SJCRH30 (cell line): ENCODE measurements at regions not wholly inside any gene's neighbourhood (a gene's known extent, or its start where the extent isn't known, plus 50 kb on each side); places are given as distances from the start of the nearest gene placed in this dataset.

Source experiments
- DNase-seq, 2 experiments: peaks; one replicate each; pipeline ENCODE4 v3.0.0-alpha.2; 2015 to 2020
- H3K27ac ChIP-seq: fragments of 250-450 bp; sonication (Bioruptor Pico); 2 replicates; pipeline ENCODE4 v1.5.1; 2020; ENCODE audit warnings: mild to moderate bottlenecking, moderate library complexity
- H3K27me3 ChIP-seq: fragments of 250-450 bp; sonication (Bioruptor Pico); 2 replicates; pipeline ENCODE4 v1.5.1; 2020; ENCODE audit warnings: mild to moderate bottlenecking, moderate library complexity
- H3K36me3 ChIP-seq: fragments of 250-450 bp; sonication (Bioruptor Pico); 2 replicates; pipeline ENCODE4 v1.5.1; 2020; ENCODE audit warnings: mild to moderate bottlenecking, moderate library complexity
- H3K4me1 ChIP-seq: fragments of 250-450 bp; sonication (Bioruptor Pico); 2 replicates; pipeline ENCODE4 v1.5.1; 2020; ENCODE audit warnings: mild to moderate bottlenecking, moderate library complexity
- H3K4me3 ChIP-seq: fragments of 250-450 bp; sonication (Bioruptor Pico); 2 replicates; pipeline ENCODE4 v1.5.1; 2020; ENCODE audit warnings: mild to moderate bottlenecking, moderate library complexity
- H3K9me3 ChIP-seq: fragments of 250-450 bp; sonication (Bioruptor Pico); replicated peaks from 2 replicates; pipeline ENCODE4 v1.5.1; 2020; ENCODE audit warnings: mild to moderate bottlenecking, moderate library complexity

- peak overlapping the region; percentile 13 for H3K4me3 ChIP-seq
- peak overlapping the region; percentile 96 for H3K27ac ChIP-seq
- no peaks in the 10 kb centered on the region for H3K27me3 ChIP-seq
- no peaks in the 10 kb centered on the region for H3K36me3 ChIP-seq
- H3K4me1 ChIP-seq: peaks cover 51% of the 10 kb centered on the region
- H3K9me3 ChIP-seq: no peaks in the 10 kb centered on the region
- DNase-seq: peak; percentile 97 to 99
Measured at GRCh38 chr2:16256601-16257321, 316.4 kb downstream of the MYCN start.

DNA sequence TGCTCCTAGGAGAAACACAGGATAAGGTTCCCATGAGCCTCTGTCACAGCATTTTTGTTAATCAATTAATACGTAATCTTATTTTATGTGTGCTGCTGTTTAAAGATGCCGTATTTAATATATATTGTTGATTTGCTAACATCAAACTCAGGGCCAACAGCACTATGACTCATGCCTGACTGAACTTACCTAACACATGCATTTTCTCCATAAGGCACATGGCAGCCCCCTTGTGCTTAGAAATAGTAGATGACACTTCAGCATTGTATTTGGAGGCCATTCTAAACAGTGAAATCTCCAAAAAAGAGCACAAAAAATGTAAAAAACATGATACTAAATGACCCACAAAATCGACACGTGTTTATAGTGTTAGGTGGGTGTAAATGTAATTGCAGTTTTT, 314.8 kb downstream of the MYCN start:
- H3K9me3 ChIP-seq: no peaks in the 10 kb centered on the region
- peaks cover 55% of the 10 kb centered on the region for H3K4me1 ChIP-seq
- DNase-seq: no peak
- no peaks in the 10 kb centered on the region for H3K36me3 ChIP-seq
- H3K4me3 ChIP-seq: no peak overlapping the region
- no peaks in the 10 kb centered on the region for H3K27me3 ChIP-seq
- no peak overlapping the region for H3K27ac ChIP-seq

DNA sequence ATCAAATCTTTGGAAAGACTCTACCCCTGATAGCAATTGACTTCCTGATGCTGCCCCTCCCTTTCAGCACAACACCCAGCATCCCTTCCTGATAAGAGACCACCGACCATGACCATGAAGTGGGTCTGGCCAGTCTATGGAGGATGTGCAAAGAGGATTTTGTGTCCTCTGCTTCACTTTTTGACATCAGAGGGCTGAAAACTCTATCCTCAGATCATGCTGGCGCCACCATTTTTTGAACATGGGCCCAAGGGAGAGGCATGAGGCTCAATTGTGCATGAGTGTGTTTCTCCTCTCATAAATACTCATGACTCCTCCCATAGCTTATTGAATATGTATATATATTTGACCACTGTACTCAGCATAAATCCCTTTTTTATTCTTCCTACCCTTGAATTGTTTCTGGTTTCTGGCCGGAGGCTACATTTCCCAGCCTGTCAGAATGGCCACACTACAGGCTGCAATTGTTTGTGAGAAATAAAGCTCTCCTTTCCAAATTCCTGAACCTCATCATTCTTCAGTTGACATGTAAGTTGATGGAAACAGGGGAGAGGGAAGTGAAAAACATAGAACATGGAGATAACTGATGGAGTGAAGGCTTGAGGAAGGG, 314.1 kb downstream of the MYCN start:
- Histone ChIP-seq H3K9me3 (no peaks in the 10 kb centered on the region), H3K27me3 (no peaks in the 10 kb centered on the region), H3K4me1 (peaks cover 49% of the 10 kb centered on the region), H3K27ac (no peak overlapping the region), H3K4me3 (no peak overlapping the region), H3K36me3 (no peaks in the 10 kb centered on the region)
- no peak for DNase-seq

DNA sequence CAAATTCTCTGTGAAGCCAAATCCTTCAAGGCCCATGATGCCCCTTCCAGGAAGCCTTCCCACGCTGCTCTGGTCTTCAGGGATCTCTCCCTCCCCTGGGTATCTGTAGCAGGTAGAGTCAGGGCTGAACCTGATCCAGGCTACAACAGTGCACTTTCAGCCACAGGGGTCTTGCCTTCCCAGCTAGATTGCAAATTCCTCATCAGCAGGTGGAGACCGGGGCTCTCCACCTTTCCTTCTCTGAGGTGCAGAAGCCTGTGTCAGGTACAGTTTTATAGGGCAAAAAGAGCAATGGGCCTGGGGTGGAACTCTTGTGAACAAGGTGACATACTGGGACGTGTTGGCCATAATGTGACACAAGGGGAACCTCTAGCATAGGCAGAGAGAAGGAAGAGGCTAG, 312.9 kb downstream of the MYCN start:
- no peaks in the 10 kb centered on the region for H3K36me3 ChIP-seq
- peaks cover 40% of the 10 kb centered on the region for H3K4me1 ChIP-seq
- DNase-seq: no peak
- no peak overlapping the region for H3K27ac ChIP-seq
- H3K9me3 ChIP-seq: no peaks in the 10 kb centered on the region
- no peaks in the 10 kb centered on the region for H3K27me3 ChIP-seq
- H3K4me3 ChIP-seq: no peak overlapping the region

DNA sequence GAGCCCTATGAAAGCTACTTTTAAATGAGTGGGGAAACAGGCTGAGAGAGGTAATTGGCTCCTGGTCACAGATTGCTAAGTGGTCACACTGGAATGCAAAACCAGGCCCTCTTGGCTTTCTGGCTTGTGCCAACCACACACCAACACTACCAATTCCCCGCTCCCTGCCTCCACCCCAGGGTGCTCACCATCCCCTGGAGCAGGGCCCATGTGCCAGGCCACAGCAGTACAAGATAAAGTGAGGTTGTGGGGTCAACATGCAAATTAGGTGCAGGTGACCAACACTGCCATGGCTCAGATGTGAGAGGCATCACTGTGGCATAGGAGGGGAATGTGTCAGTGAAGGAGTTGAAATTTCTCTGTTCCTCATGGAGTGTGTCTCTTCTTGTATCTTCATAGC, 312.5 kb downstream of the MYCN start:
- Histone ChIP-seq H3K4me3 (no peak overlapping the region), H3K4me1 (peaks cover 36% of the 10 kb centered on the region), H3K9me3 (no peaks in the 10 kb centered on the region), H3K36me3 (no peaks in the 10 kb centered on the region), H3K27me3 (no peaks in the 10 kb centered on the region), H3K27ac (no peak overlapping the region)
- DNase-seq: no peak

GRCh38 chr2:16252251-16252650, 311.9 kb downstream of the MYCN start:
- H3K4me1 ChIP-seq: peaks cover 30% of the 10 kb centered on the region
- no peak overlapping the region; the same call in 1 of the 2 replicates for H3K27ac ChIP-seq
- DNase-seq: no peak
- H3K27me3 ChIP-seq: no peaks in the 10 kb centered on the region
- H3K36me3 ChIP-seq: no peaks in the 10 kb centered on the region
- H3K9me3 ChIP-seq: no peaks in the 10 kb centered on the region
- H3K4me3 ChIP-seq: no peak overlapping the region

DNA sequence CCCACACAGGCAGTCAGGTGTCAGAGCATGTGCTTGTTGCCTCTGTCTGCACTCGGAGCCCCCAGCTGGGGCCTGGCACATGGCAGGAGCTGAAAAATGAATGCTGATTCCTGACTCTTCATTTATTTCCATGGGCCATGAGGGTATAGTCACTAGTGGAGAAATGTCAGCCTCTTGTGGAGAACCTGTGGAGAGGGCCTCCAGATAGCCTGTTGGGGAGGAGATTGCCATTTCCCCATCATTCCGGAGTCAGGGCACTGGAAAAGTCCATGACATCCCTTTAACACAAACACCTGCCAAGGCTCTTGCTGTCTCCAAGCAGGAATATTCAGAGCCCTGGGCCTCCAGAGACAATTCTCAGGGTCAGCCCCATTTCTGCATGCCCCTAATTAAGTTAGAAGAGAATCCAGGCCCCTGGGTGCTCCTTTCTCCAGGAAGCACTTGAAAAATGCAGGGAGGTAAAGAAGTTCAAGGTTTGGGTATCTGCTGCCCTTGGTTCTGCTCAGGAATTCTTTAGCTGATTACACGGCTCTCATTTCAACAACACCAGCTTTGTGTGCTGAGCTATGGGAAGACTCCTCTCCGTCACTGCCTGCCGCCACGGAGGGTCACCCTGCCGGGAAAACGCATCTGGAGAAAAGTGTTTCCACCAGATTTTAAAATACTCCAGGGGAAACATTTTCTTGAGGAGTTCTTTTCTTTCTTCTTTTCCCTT, 311.3 kb downstream of the MYCN start:
- H3K4me1 ChIP-seq: peaks cover 26% of the 10 kb centered on the region
- H3K9me3 ChIP-seq: no peaks in the 10 kb centered on the region
- DNase-seq: peak; percentile 47 to 68
- no peak overlapping the region; the same call in 1 of the 2 replicates for H3K27ac ChIP-seq
- H3K27me3 ChIP-seq: no peaks in the 10 kb centered on the region
- no peaks in the 10 kb centered on the region for H3K36me3 ChIP-seq
- no peak overlapping the region for H3K4me3 ChIP-seq

DNA sequence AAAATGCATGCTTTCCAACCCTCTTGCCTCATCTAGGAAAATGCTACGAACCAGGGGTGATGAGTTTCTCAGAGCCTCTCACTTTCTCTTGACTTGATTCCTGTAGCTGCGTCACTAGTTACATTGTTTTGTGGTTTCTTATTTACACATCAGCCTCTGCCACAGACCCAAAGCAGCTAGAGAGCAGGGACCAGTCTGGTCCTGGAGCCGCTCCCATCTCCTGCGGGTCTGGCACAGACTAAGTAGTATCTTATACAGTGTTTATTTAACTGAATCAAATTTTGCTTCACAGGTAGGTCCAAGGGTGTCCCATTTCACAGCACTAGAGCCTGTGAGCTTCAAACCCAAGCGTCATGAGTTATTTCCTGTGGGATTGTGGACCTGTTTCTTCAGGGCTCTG, 310.5 kb downstream of the MYCN start:
- DNase-seq: peak in 1 of 2 experiments; percentile 24
- no peaks in the 10 kb centered on the region for H3K36me3 ChIP-seq
- H3K27ac ChIP-seq: no peak overlapping the region
- no peak overlapping the region for H3K4me3 ChIP-seq
- no peaks in the 10 kb centered on the region for H3K9me3 ChIP-seq
- H3K4me1 ChIP-seq: peaks cover 18% of the 10 kb centered on the region
- no peaks in the 10 kb centered on the region for H3K27me3 ChIP-seq

DNA sequence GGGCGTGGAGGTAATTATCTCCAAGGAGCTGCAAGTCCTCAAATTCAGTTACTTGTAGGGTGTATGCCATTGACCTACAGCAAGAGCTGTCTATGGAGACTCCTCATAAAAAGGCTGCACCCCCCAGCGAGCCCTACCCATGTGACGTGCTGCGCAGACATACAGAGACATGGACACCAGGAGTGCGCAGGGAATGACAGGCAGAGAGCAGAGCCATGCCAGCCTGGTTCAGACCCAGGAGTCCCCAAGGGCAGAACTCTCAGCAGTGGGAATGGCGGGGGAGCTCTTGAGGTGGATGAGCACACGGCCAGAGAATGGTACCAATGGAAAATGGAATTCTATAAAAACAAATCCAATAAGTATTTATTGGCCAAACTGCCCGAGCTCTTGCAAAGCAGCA, 310.1 kb downstream of the MYCN start:
- Histone ChIP-seq H3K4me1 (peaks cover 16% of the 10 kb centered on the region), H3K27ac (no peak overlapping the region), H3K27me3 (no peaks in the 10 kb centered on the region), H3K36me3 (no peaks in the 10 kb centered on the region), H3K9me3 (no peaks in the 10 kb centered on the region), H3K4me3 (no peak overlapping the region)
- DNase-seq: no peak

GRCh38 chr2:16250056-16250425, 309.7 kb downstream of the MYCN start:
- DNase-seq: no peak
- no peaks in the 10 kb centered on the region for H3K27me3 ChIP-seq
- H3K36me3 ChIP-seq: no peaks in the 10 kb centered on the region
- no peak overlapping the region for H3K27ac ChIP-seq
- no peaks in the 10 kb centered on the region for H3K9me3 ChIP-seq
- peaks cover 16% of the 10 kb centered on the region for H3K4me1 ChIP-seq
- no peak overlapping the region for H3K4me3 ChIP-seq

- no peaks in the 10 kb centered on the region for H3K36me3 ChIP-seq
- no peaks in the 10 kb centered on the region for H3K9me3 ChIP-seq
- no peak for DNase-seq
Measured at GRCh38 chr2:16249246-16250055, 309.1 kb downstream of the MYCN start.

GRCh38 chr2:16248571-16249105, 308.3 kb downstream of the MYCN start:
- Histone ChIP-seq H3K27ac (no peak overlapping the region), H3K4me3 (no peak overlapping the region), H3K4me1 (peaks cover 16% of the 10 kb centered on the region), H3K9me3 (no peaks in the 10 kb centered on the region), H3K36me3 (no peaks in the 10 kb centered on the region), H3K27me3 (no peaks in the 10 kb centered on the region)
- no peak for DNase-seq

More at GRCh38 chr2:16249246-16250055, 309.1 kb downstream of the MYCN start:
- peaks cover 16% of the 10 kb centered on the region for H3K4me1 ChIP-seq
- no peak overlapping the region for H3K4me3 ChIP-seq
- H3K27ac ChIP-seq: no peak overlapping the region
- no peaks in the 10 kb centered on the region for H3K27me3 ChIP-seq

DNA sequence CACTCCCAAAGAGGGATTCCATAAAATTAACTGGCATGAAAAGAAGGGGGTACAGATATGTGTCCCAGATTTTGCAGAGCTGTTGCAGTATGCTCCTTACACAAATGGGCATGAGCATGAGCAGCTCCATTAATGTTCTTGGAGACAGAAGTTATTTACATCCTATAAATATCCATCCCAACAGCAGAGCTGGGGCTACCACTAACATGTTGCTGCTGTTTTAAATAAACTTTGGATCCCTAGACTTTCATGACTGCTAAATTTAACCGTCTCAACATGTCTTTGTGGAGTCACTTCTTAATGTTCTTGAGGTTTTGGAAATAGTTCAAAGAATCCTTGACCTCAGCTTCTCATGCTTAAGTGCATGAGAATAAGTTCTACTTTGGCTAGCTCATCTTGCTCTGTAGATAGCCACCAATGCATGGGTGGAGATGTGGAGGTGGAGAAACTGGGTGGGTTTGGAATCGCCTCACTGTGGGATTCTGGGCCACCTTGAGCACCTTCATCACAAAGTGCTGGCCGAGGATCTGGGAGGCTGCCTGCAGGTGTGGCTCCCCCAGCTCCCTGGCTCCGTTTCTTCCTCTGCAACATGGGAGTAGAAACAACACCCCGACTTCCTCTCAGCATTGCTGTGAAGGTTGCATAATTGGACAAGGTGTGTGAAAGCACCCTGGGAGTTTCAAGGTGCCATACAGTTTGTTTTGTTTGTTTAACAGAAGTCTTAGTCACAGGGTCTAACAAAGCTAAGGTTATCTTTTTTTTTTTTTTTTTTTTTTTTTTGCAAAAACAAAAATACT, 307.2 kb downstream of the MYCN start:
- no peak for DNase-seq

GRCh38 chr2:16246911-16247310, 306.6 kb downstream of the MYCN start:
- no peak overlapping the region for H3K4me3 ChIP-seq
- no peaks in the 10 kb centered on the region for H3K36me3 ChIP-seq
- no peak overlapping the region for H3K27ac ChIP-seq
- H3K9me3 ChIP-seq: no peaks in the 10 kb centered on the region
- no peak for DNase-seq
- no peaks in the 10 kb centered on the region for H3K27me3 ChIP-seq
- H3K4me1 ChIP-seq: peaks cover 20% of the 10 kb centered on the region

More for the DNA sequence above, 307.2 kb downstream of the MYCN start:
- Histone ChIP-seq H3K36me3 (no peaks in the 10 kb centered on the region), H3K4me3 (no peak overlapping the region), H3K9me3 (no peaks in the 10 kb centered on the region), H3K27ac (no peak overlapping the region), H3K27me3 (no peaks in the 10 kb centered on the region), H3K4me1 (peaks cover 23% of the 10 kb centered on the region)
